CD8-positive, alpha-beta memory T cell (primary cell): ENCODE measurements at regions not wholly inside any gene's neighbourhood (a gene's known extent, or its start where the extent isn't known, plus 50 kb on each side); places are given as distances from the start of the nearest gene placed in this dataset.

Experiments
- CTCF ChIA-PET: fragments of 350-600 bp; sonication (Branson Sonifier 250); formaldehyde crosslinking; loops from one replicate; lab custom pipeline; 2021; ENCODE audit warnings: antibody characterized with exemption; lab: Charles Lee
- POLR2A ChIA-PET: fragments of 350-600 bp; sonication (Branson Sonifier 250); formaldehyde crosslinking; loops from one replicate; lab custom pipeline; 2021; ENCODE audit warnings: antibody characterized with exemption; lab: Charles Lee
- DNase-seq, 5 donors: peaks; one replicate each; pipeline versions ENCODE4 v3.0.0 to v3.0.0-alpha.2; 2020 to 2022; ENCODE audit warnings: mixed read lengths in 1 of 5
- H3K27ac ChIP-seq: one replicate; pipeline ENCODE4 v1.7.0; 2013; ENCODE audit warnings: low read depth, mild to moderate bottlenecking, low read length, moderate library complexity
- H3K27me3 ChIP-seq: 2 replicates; pipeline ENCODE4 v1.7.0; 2013; ENCODE audit warnings: low read length, mild to moderate bottlenecking; ENCODE audit not compliant: insufficient read depth, poor library complexity, severe bottlenecking
- H3K36me3 ChIP-seq: 2 replicates; pipeline ENCODE4 v1.7.0; 2013; ENCODE audit warnings: mild to moderate bottlenecking, low read length, moderate library complexity; ENCODE audit not compliant: insufficient read depth
- H3K4me1 ChIP-seq: 2 replicates; pipeline ENCODE4 v1.7.0; 2013; ENCODE audit warnings: mild to moderate bottlenecking, low read length, moderate library complexity; ENCODE audit not compliant: insufficient read depth
- H3K4me3 ChIP-seq: 2 replicates; pipeline ENCODE4 v1.7.0; 2013; ENCODE audit warnings: mild to moderate bottlenecking, low read length
- H3K9me3 ChIP-seq: 2 replicates; pipeline ENCODE4 v1.7.0; 2013; ENCODE audit warnings: mild to moderate bottlenecking, low read length
- H3K27ac Mint-ChIP-seq, 8 donors: one replicate each; pipeline ENCODE4 v1.8.0; 2020 to 2021; ENCODE audit warnings: mixed read lengths in 8 of 8, mild to moderate bottlenecking in 6 of 8, inconsistent platforms in 3 of 8, moderate library complexity in 3 of 8
- H3K27me3 Mint-ChIP-seq, 2 donors: one replicate each; pipeline ENCODE4 v1.8.0; 2020 to 2021; ENCODE audit warnings: mixed read lengths in 2 of 2, mild to moderate bottlenecking in 1 of 2, moderate library complexity in 1 of 2
- H3K36me3 Mint-ChIP-seq, 3 donors: one replicate each; pipeline ENCODE4 v1.8.0; 2020 to 2021; ENCODE audit warnings: mixed read lengths in 3 of 3, inconsistent platforms in 1 of 3, mild to moderate bottlenecking in 1 of 3
- H3K4me1 Mint-ChIP-seq, 3 donors: one replicate each; pipeline ENCODE4 v1.8.0; 2020 to 2021; ENCODE audit warnings: mixed read lengths in 3 of 3, inconsistent platforms in 1 of 3, mild to moderate bottlenecking in 1 of 3
- H3K4me3 Mint-ChIP-seq, 7 donors: one replicate each; pipeline ENCODE4 v1.8.0; 2020 to 2021; ENCODE audit warnings: mixed read lengths in 7 of 7, mild to moderate bottlenecking in 6 of 7, moderate library complexity in 4 of 7, inconsistent platforms in 2 of 7
- H3K9me3 Mint-ChIP-seq, 5 donors: one replicate each; pipeline ENCODE4 v1.8.0; 2020 to 2022; ENCODE audit warnings: mixed read lengths in 5 of 5, mild to moderate bottlenecking in 3 of 5, moderate library complexity in 2 of 5, inconsistent platforms in 1 of 5

GRCh38 chr2:181183878-181184542, 203.6 kb downstream of the UBE2E3 start:
- Histone ChIP-seq H3K36me3 (no peaks in the 10 kb centered on the region), H3K27ac (no peak overlapping the region), H3K4me1 (peaks cover 3% of the 10 kb centered on the region), H3K4me3 (no peak overlapping the region), H3K27me3 (no peaks in the 10 kb centered on the region), H3K9me3 (peaks cover 4% of the 10 kb centered on the region)
- Mint-ChIP-seq H3K4me1 (peaks cover 34 to 55% (median 41%) of the 10 kb centered on the region in 3 donors), H3K4me3 (peak overlapping the region in 2 of 7 donors; percentile 47 to 48), H3K27me3 (no peaks in the 10 kb centered on the region), H3K9me3 (peaks cover 0 to 7% (median 2%) of the 10 kb centered on the region in 5 donors), H3K27ac (peak overlapping the region in 3 of 8 donors; percentile 4 to 91 (median 75)), H3K36me3 (peaks cover 6 to 30% (median 22%) of the 10 kb centered on the region in 3 donors)
- ChIA-PET CTCF (interaction anchor here (1.2 to 1.4 kb wide), 2 partner anchors 10 to 273 kb away, joined by 3 to 4 read pairs; partner anchors contain the start of gene ITGA4), POLR2A (no interaction called here)
- DNase-seq: no peak

- peaks cover 3 to 22% (median 13%) of the 10 kb centered on the region in 3 donors for H3K36me3 Mint-ChIP-seq
- no peaks in the 10 kb centered on the region for H3K27me3 ChIP-seq
- H3K36me3 ChIP-seq: no peaks in the 10 kb centered on the region
- H3K9me3 ChIP-seq: no peaks in the 10 kb centered on the region
- H3K4me1 Mint-ChIP-seq: peaks cover 29 to 55% (median 32%) of the 10 kb centered on the region in 3 donors
- no peaks in the 10 kb centered on the region for H3K27me3 Mint-ChIP-seq
- H3K4me1 ChIP-seq: no peaks in the 10 kb centered on the region
- no peak for DNase-seq
- H3K4me3 ChIP-seq: no peak overlapping the region
- H3K9me3 Mint-ChIP-seq: peaks cover 0 to 3% (median 0%) of the 10 kb centered on the region in 5 donors
- ChIA-PET POLR2A (no interaction called here), CTCF (no interaction called here)
- H3K27ac ChIP-seq: no peak overlapping the region
- peak overlapping the region in 1 of 7 donors; percentile 59 for H3K4me3 Mint-ChIP-seq
- peak overlapping the region in 5 of 8 donors; percentile 4 to 52 (median 28) for H3K27ac Mint-ChIP-seq
Measured at GRCh38 chr2:181185421-181185820, 205.0 kb downstream of the UBE2E3 start.

DNA sequence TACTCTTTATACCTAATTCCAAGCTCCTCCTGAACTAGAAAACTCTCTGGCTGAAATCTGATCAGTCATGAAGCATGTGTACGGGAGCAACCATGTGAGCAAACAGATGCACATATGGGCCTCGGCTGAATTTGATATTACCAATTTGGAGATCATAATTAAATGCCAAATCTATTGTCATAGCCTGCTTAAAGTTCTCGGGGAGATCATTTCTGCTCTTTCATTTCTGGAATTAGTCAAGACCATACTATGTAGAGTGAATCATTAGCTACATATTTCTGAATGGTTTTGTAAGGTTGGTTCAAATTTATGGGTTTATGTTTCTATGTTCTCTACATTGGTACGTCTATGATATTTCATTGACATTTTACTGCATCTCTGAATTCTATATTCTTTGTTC, 205.5 kb downstream of the UBE2E3 start:
- Mint-ChIP-seq H3K36me3 (peaks cover 3 to 25% (median 16%) of the 10 kb centered on the region in 3 donors), H3K4me3 (peak overlapping the region in 1 of 7 donors; percentile 59), H3K9me3 (peaks cover 0 to 2% (median 0%) of the 10 kb centered on the region in 5 donors), H3K27me3 (no peaks in the 10 kb centered on the region), H3K27ac (peak overlapping the region in 2 of 8 donors; percentile 51 to 52), H3K4me1 (peaks cover 34 to 58% (median 35%) of the 10 kb centered on the region in 3 donors)
- DNase-seq: no peak
- H3K27ac ChIP-seq: no peak overlapping the region
- POLR2A ChIA-PET: no interaction called here
- no peak overlapping the region for H3K4me3 ChIP-seq
- CTCF ChIA-PET: no interaction called here
- no peaks in the 10 kb centered on the region for H3K27me3 ChIP-seq
- no peaks in the 10 kb centered on the region for H3K4me1 ChIP-seq
- H3K9me3 ChIP-seq: no peaks in the 10 kb centered on the region
- no peaks in the 10 kb centered on the region for H3K36me3 ChIP-seq

DNA sequence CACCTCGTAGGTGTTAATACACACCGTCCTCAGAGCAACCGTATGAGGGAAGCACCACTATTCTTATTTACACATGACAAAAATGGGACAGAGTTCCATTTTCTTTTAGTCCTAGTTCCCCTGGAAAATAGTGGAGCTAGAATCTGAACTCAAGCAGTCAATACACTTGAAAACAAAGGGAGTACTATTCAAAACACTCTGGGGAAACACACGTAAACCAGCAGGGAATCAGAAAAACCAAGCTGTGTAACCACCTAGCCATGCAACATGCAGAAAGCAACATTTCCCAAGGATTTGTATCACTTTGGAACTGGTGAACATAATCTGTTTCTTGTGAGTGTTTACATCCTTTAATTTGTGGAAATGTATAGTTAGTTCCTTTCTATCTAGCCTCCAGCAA, 208.2 kb downstream of the UBE2E3 start:
- no peak for DNase-seq
- peaks cover 0 to 4% (median 0%) of the 10 kb centered on the region in 5 donors for H3K9me3 Mint-ChIP-seq
- Histone ChIP-seq H3K4me3 (no peak overlapping the region), H3K4me1 (no peaks in the 10 kb centered on the region), H3K27me3 (no peaks in the 10 kb centered on the region), H3K36me3 (no peaks in the 10 kb centered on the region), H3K9me3 (no peaks in the 10 kb centered on the region), H3K27ac (no peak overlapping the region)
- no peaks in the 10 kb centered on the region for H3K27me3 Mint-ChIP-seq
- H3K27ac Mint-ChIP-seq: peak overlapping the region in 4 of 8 donors; percentile 28 to 87 (median 58)
- peaks cover 3 to 37% (median 27%) of the 10 kb centered on the region in 3 donors for H3K36me3 Mint-ChIP-seq
- ChIA-PET CTCF (no interaction called here), POLR2A (no interaction called here)
- H3K4me1 Mint-ChIP-seq: peaks cover 40 to 82% (median 45%) of the 10 kb centered on the region in 3 donors
- peak overlapping the region in 1 of 7 donors; percentile 67 for H3K4me3 Mint-ChIP-seq

DNA sequence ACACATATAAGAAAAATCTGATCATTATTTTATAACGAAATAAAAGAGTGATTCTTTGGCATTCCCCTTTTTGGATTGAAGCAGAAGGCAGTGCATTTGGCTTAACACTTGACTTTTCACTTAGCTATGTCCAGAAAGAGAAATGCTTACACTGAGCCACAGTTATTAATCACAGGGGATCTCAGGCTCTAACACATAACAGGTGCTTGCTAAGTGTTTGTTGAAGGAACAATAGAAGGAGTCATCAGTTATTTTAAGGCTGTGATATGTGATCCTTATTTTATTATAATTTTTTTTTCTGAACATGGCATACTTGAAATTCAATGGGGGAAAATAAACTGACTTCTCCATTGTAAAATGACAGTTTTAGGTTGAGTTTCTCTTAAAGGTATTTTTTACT, 209.5 kb downstream of the UBE2E3 start:
- Histone ChIP-seq H3K4me3 (no peak overlapping the region), H3K4me1 (no peaks in the 10 kb centered on the region), H3K9me3 (no peaks in the 10 kb centered on the region), H3K27ac (no peak overlapping the region), H3K36me3 (no peaks in the 10 kb centered on the region), H3K27me3 (no peaks in the 10 kb centered on the region)
- DNase-seq: no peak
- H3K36me3 Mint-ChIP-seq: peaks cover 3 to 40% (median 33%) of the 10 kb centered on the region in 3 donors
- no peaks in the 10 kb centered on the region for H3K27me3 Mint-ChIP-seq
- ChIA-PET POLR2A (interaction anchor here (0.5 kb wide), 1 partner anchor 121 kb away, joined by 4 read pairs; no protein-coding TSS in a partner anchor), CTCF (no interaction called here)
- H3K9me3 Mint-ChIP-seq: peaks cover 0 to 5% (median 3%) of the 10 kb centered on the region in 5 donors
- no peak overlapping the region for H3K4me3 Mint-ChIP-seq
- H3K4me1 Mint-ChIP-seq: peaks cover 42 to 83% (median 46%) of the 10 kb centered on the region in 3 donors
- H3K27ac Mint-ChIP-seq: no peak overlapping the region

DNA sequence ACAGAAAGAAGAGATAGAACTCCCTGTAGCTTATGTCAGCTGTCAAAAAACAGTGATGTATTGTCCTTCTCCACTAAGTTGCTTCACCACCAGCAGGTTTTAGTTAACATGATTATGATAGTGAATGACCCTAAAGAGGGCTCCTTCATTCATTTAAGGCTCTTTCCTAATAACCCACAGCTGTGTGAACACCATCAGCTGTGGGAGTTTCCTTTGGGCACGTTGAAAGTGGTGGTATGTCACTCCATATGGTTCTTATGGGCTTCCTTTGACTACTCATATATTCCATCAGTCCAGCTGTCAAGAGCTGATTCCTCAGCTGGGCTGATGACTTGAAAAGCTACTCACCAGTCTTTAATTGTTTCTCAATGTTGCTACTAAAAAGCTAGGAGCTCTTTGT, 210.3 kb downstream of the UBE2E3 start:
- CTCF ChIA-PET: interaction anchor here (0.9 to 1.4 kb wide), 2 partner anchors 13 to 85 kb away, joined by 3 read pairs; no protein-coding TSS in a partner anchor

GRCh38 chr2:181193550-181193949, 213.1 kb downstream of the UBE2E3 start:
- no peak overlapping the region for H3K27ac ChIP-seq
- H3K27ac Mint-ChIP-seq: no peak overlapping the region
- no peaks in the 10 kb centered on the region for H3K27me3 ChIP-seq
- peaks cover 0 to 11% (median 3%) of the 10 kb centered on the region in 5 donors for H3K9me3 Mint-ChIP-seq
- no peaks in the 10 kb centered on the region for H3K36me3 ChIP-seq
- H3K4me3 ChIP-seq: no peak overlapping the region
- H3K4me1 Mint-ChIP-seq: peaks cover 62 to 94% (median 63%) of the 10 kb centered on the region in 3 donors
- no peaks in the 10 kb centered on the region for H3K9me3 ChIP-seq
- H3K4me3 Mint-ChIP-seq: no peak overlapping the region
- POLR2A ChIA-PET: interaction anchor here (0.6 kb wide), 1 partner anchor 118 kb away, joined by 3 read pairs; no protein-coding TSS in a partner anchor
- peaks cover 0 to 46% (median 46%) of the 10 kb centered on the region in 3 donors for H3K36me3 Mint-ChIP-seq
- CTCF ChIA-PET: interaction anchor here (1.5 kb wide), 1 partner anchor 9 kb away, joined by 4 read pairs; no protein-coding TSS in a partner anchor
- no peak for DNase-seq
- H3K27me3 Mint-ChIP-seq: no peaks in the 10 kb centered on the region
- peaks cover 25% of the 10 kb centered on the region for H3K4me1 ChIP-seq

More for the DNA sequence above, 210.3 kb downstream of the UBE2E3 start:
- no peaks in the 10 kb centered on the region for H3K36me3 ChIP-seq
- no peaks in the 10 kb centered on the region for H3K4me1 ChIP-seq
- H3K4me1 Mint-ChIP-seq: peaks cover 44 to 82% (median 45%) of the 10 kb centered on the region in 3 donors
- no peaks in the 10 kb centered on the region for H3K27me3 ChIP-seq
- peak overlapping the region in 4 of 8 donors; percentile 3 to 55 (median 34) for H3K27ac Mint-ChIP-seq
- peaks cover 3 to 42% (median 35%) of the 10 kb centered on the region in 3 donors for H3K36me3 Mint-ChIP-seq
- H3K4me3 ChIP-seq: no peak overlapping the region
- H3K27me3 Mint-ChIP-seq: no peaks in the 10 kb centered on the region
- DNase-seq: no peak
- no peaks in the 10 kb centered on the region for H3K9me3 ChIP-seq
- peaks cover 0 to 5% (median 3%) of the 10 kb centered on the region in 5 donors for H3K9me3 Mint-ChIP-seq
- H3K27ac ChIP-seq: no peak overlapping the region
- peak overlapping the region in 2 of 7 donors; percentile 50 to 56 for H3K4me3 Mint-ChIP-seq
- POLR2A ChIA-PET: interaction anchor here (1.1 kb wide), 1 partner anchor 266 kb away, joined by 3 read pairs; the partner anchor contains the start of gene ITGA4
